Neural crest cell (in vitro differentiated cells): ENCODE measurements at regions not wholly inside any gene's neighbourhood (a gene's known extent, or its start where the extent isn't known, plus 50 kb on each side); places are given as distances from the start of the nearest gene placed in this dataset.

Experiments used
- DNase-seq: peaks from one replicate; pipeline ENCODE4 v3.0.0; 2021; ENCODE audit warnings: low read depth, mixed read lengths, low spot score
- H3K27ac Mint-ChIP-seq: one replicate; pipeline ENCODE4 v1.8.0; 2021; ENCODE audit warnings: mild to moderate bottlenecking, mixed read lengths; ENCODE audit not compliant: unreplicated experiment
- H3K27me3 Mint-ChIP-seq: 2 replicates; pipeline ENCODE4 v1.8.0; 2021; ENCODE audit warnings: low read depth, mild to moderate bottlenecking, mixed read lengths
- H3K36me3 Mint-ChIP-seq: 2 replicates; pipeline ENCODE4 v1.8.0; 2021; ENCODE audit warnings: low read depth, mild to moderate bottlenecking, mixed read lengths
- H3K4me1 Mint-ChIP-seq: 2 replicates; pipeline ENCODE4 v1.8.0; 2021; ENCODE audit warnings: mixed read lengths
- H3K4me3 Mint-ChIP-seq: one replicate; pipeline ENCODE4 v1.8.0; 2021; ENCODE audit warnings: mild to moderate bottlenecking, mixed read lengths
- H3K9me3 Mint-ChIP-seq: 2 replicates; pipeline ENCODE4 v1.8.0; 2021; ENCODE audit warnings: mixed read lengths
- CTCF ChIP-seq: fragments of 200-600 bp; sonication (generic); conservative IDR thresholded peaks from 2 replicates; pipeline ENCODE4 v1.5.0; 2021; ENCODE audit warnings: antibody characterized with exemption, mild to moderate bottlenecking

GRCh38 chr6:87938287-87938686 lies 109.4 kb upstream of the SPACA1 start:
- H3K9me3 Mint-ChIP-seq, result no peaks in the 10 kb centered on the region
- no peak for DNase-seq
- no peaks in the 10 kb centered on the region for H3K36me3 Mint-ChIP-seq
- no peak overlapping the region for H3K27ac Mint-ChIP-seq
- no peak for TF ChIP-seq CTCF
- no peak overlapping the region for H3K4me3 Mint-ChIP-seq
- peaks cover 7% of the 10 kb centered on the region for H3K4me1 Mint-ChIP-seq
- H3K27me3 Mint-ChIP-seq, result no peaks in the 10 kb centered on the region

GRCh38 chr6:87936065-87936464 lies 111.6 kb upstream of the SPACA1 start:
- DNase-seq, result no peak
- no peaks in the 10 kb centered on the region for H3K4me1 Mint-ChIP-seq
- no peak overlapping the region for H3K27ac Mint-ChIP-seq
- no peak for TF ChIP-seq CTCF
- H3K36me3 Mint-ChIP-seq, result no peaks in the 10 kb centered on the region
- no peaks in the 10 kb centered on the region for H3K9me3 Mint-ChIP-seq
- H3K27me3 Mint-ChIP-seq, result no peaks in the 10 kb centered on the region
- H3K4me3 Mint-ChIP-seq, result no peak overlapping the region

GRCh38 chr6:87935196-87935595 lies 112.4 kb upstream of the SPACA1 start:
- H3K9me3 Mint-ChIP-seq, result no peaks in the 10 kb centered on the region

GRCh38 chr6:87932361-87932760 lies 115.3 kb upstream of the SPACA1 start:
- DNase-seq, result no peak
- Mint-ChIP-seq H3K27me3 (no peaks in the 10 kb centered on the region), H3K36me3 (no peaks in the 10 kb centered on the region), H3K27ac (no peak overlapping the region), H3K9me3 (no peaks in the 10 kb centered on the region), H3K4me3 (no peak overlapping the region), H3K4me1 (peaks cover 7% of the 10 kb centered on the region)
- no peak for TF ChIP-seq CTCF

More at GRCh38 chr6:87935196-87935595, 112.4 kb upstream of the SPACA1 start:
- Mint-ChIP-seq H3K4me1 (no peaks in the 10 kb centered on the region), H3K27me3 (no peaks in the 10 kb centered on the region), H3K36me3 (no peaks in the 10 kb centered on the region), H3K27ac (no peak overlapping the region), H3K4me3 (no peak overlapping the region)
- TF ChIP-seq CTCF, result no peak
- DNase-seq, result no peak

- no peaks in the 10 kb centered on the region for H3K9me3 Mint-ChIP-seq
Measured at GRCh38 chr6:87929843-87930288, 117.8 kb upstream of the SPACA1 start.

More at GRCh38 chr6:87929843-87930288, 117.8 kb upstream of the SPACA1 start:
- Mint-ChIP-seq H3K27me3 (no peaks in the 10 kb centered on the region), H3K27ac (peak overlapping the region; percentile 83), H3K36me3 (no peaks in the 10 kb centered on the region), H3K4me1 (peaks cover 7% of the 10 kb centered on the region), H3K4me3 (no peak overlapping the region)
- TF ChIP-seq CTCF, result peak; percentile 87
- DNase-seq, result peak; percentile 78
